PC-9 (cell line): ENCODE measurements at regions not wholly inside any gene's neighbourhood (a gene's known extent, or its start where the extent isn't known, plus 50 kb on each side); places are given as distances from the start of the nearest gene placed in this dataset.

Experiments used
- CTCF ChIP-seq: fragments of 200-600 bp; sonication (generic); conservative IDR thresholded peaks from 2 replicates; pipeline ENCODE4 v1.6.1; 2017; ENCODE audit warnings: mixed run types, antibody characterized with exemption, mild to moderate bottlenecking, moderate library complexity
- EZH2 ChIP-seq: fragments of 200-600 bp; sonication (generic); IDR thresholded peaks from 2 replicates; pipeline ENCODE4 v1.8.0; 2017; ENCODE audit warnings: antibody characterized with exemption, low read depth

DNA sequence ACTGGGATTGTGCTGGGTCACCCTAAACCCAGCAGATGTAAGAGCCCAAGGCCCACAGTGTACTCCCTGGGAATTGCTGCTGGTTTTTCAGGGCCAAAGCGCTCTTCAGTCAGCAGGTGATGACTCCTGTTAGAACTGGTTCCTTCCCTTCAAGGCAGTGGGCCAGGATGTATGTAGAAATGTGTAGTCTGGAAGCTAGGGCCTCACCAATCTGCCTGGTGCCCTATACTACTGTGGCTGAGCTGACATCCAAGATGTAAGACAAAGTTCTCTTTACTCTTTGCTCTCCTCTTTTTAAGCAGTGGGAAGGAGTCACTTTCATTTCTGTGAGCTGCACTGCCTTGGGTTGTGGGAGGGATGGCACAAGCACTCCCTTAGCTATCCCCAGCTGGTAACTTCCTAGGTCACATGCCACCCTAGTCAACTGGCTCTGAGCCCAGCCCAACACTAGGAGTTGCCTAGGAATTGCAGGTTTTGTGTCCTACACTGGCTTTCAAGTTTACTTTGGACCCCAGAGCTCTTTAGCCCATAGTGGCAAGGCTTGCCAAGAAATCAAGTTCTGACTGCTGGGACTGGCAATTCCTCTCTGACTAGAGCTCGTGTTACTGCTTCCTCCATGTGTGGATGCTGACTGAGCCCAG is 249.2 kb downstream of the C12orf50 start:
- TF ChIP-seq CTCF = no peak
- TF ChIP-seq EZH2 = no peak
